ENCODE measurements at regions not wholly inside any gene's neighbourhood (a gene's known extent, or its start where the extent isn't known, plus 50 kb on each side); places are given as distances from the start of the nearest gene placed in this dataset.

DNA sequence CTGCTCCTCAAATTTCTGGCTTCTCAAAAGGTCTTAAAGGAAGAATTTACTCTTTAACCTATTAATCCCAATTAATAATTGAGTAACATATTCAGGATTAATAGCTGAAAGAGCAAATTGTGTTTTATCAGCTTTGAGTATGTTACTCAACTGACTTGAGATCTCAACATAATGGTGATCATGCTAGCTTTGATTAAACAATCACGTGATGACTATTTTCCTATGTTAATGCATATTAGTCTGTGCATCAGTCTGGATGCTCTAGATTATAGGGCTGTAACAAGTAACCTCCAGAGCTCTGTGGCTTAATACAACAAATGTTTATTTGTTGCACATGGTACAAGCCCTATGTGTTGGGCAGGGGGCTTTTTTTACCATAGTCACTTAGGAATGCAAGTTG lies 313.4 kb upstream of the BTBD3 start:
- H3K36me3 ChIP-seq (ENCODE audit: control insufficient read depth, insufficient read depth, low read length), result no peaks in the 10 kb centered on the region
- H3K4me1 ChIP-seq (ENCODE audit: control insufficient read depth, insufficient read depth, low read length), result no peaks in the 10 kb centered on the region
- H3K9me3 ChIP-seq (ENCODE audit: control insufficient read depth, insufficient read depth, low read depth, low read length), result no peaks in the 10 kb centered on the region
- no peaks in the 10 kb centered on the region for H3K27me3 ChIP-seq (ENCODE audit: control insufficient read depth, insufficient read depth, low read length)
- DNase-seq (ENCODE audit: low read depth, low spot score) (no peak), ATAC-seq (no peak)
- H3K27ac ChIP-seq (ENCODE audit: low read length), result no peak overlapping the region
- ChIA-PET CTCF (no interaction called here), POLR2A (no interaction called here)
- no peak overlapping the region for H3K4me3 ChIP-seq (ENCODE audit: low read depth in 2 of 2, low read length in 2 of 2)
- in situ Hi-C loops (cut with HindIII; ENCODE audit: low pct_unique_long_range_greater_than_20kb, low sequenced_read_pairs), result no loop called here
- no TSS peak for BruUV-seq (replicated peaks)
- intact Hi-C loops (cut with micrococcal nuclease; ENCODE audit: unreplicated experiment), result no loop called here
- TF ChIP-seq, protein P1, sequence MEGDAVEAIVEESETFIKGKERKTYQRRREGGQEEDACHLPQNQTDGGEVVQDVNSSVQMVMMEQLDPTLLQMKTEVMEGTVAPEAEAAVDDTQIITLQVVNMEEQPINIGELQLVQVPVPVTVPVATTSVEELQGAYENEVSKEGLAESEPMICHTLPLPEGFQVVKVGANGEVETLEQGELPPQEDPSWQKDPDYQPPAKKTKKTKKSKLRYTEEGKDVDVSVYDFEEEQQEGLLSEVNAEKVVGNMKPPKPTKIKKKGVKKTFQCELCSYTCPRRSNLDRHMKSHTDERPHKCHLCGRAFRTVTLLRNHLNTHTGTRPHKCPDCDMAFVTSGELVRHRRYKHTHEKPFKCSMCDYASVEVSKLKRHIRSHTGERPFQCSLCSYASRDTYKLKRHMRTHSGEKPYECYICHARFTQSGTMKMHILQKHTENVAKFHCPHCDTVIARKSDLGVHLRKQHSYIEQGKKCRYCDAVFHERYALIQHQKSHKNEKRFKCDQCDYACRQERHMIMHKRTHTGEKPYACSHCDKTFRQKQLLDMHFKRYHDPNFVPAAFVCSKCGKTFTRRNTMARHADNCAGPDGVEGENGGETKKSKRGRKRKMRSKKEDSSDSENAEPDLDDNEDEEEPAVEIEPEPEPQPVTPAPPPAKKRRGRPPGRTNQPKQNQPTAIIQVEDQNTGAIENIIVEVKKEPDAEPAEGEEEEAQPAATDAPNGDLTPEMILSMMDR (IDR thresholded peaks at IDR 0.05), result no peak
- TF ChIP-seq, protein P2, sequence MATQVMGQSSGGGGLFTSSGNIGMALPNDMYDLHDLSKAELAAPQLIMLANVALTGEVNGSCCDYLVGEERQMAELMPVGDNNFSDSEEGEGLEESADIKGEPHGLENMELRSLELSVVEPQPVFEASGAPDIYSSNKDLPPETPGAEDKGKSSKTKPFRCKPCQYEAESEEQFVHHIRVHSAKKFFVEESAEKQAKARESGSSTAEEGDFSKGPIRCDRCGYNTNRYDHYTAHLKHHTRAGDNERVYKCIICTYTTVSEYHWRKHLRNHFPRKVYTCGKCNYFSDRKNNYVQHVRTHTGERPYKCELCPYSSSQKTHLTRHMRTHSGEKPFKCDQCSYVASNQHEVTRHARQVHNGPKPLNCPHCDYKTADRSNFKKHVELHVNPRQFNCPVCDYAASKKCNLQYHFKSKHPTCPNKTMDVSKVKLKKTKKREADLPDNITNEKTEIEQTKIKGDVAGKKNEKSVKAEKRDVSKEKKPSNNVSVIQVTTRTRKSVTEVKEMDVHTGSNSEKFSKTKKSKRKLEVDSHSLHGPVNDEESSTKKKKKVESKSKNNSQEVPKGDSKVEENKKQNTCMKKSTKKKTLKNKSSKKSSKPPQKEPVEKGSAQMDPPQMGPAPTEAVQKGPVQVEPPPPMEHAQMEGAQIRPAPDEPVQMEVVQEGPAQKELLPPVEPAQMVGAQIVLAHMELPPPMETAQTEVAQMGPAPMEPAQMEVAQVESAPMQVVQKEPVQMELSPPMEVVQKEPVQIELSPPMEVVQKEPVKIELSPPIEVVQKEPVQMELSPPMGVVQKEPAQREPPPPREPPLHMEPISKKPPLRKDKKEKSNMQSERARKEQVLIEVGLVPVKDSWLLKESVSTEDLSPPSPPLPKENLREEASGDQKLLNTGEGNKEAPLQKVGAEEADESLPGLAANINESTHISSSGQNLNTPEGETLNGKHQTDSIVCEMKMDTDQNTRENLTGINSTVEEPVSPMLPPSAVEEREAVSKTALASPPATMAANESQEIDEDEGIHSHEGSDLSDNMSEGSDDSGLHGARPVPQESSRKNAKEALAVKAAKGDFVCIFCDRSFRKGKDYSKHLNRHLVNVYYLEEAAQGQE (IDR thresholded peaks at IDR 0.05; ENCODE audit: insufficient read depth in 1 of 2, low read depth in 2 of 2, low read length in 1 of 2), result no peak

DNA sequence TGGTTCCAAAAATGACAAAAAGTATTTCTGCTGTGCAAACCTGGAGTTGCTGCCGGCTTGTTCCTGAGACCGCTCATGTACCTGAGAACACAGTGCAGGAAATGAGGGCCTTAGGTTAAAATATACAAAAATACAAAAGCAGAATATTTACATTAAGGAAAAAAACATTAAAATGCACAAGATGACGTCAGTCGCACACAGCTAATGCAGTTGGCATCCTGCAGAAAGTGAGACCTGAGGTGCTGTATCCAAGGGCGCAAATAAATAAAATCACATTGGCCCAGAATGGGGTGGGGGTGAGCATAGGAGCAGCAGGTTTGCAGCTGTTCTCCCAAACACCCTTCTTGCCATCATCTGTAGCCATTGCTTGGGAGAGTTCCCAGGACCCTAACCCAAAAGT lies 310.6 kb upstream of the BTBD3 start:
- Histone ChIP-seq H3K9me3 (ENCODE audit: control insufficient read depth, insufficient read depth, low read depth, low read length) (no peaks in the 10 kb centered on the region), H3K27me3 (ENCODE audit: control insufficient read depth, insufficient read depth, low read length) (no peaks in the 10 kb centered on the region), H3K4me1 (ENCODE audit: control insufficient read depth, insufficient read depth, low read length) (no peaks in the 10 kb centered on the region), H3K27ac (ENCODE audit: low read length) (no peak overlapping the region), H3K4me3 (ENCODE audit: low read depth in 2 of 2, low read length in 2 of 2) (no peak overlapping the region), H3K36me3 (ENCODE audit: control insufficient read depth, insufficient read depth, low read length) (no peaks in the 10 kb centered on the region)
- ChIA-PET CTCF (no interaction called here), POLR2A (no interaction called here)
- intact Hi-C loops (cut with micrococcal nuclease; ENCODE audit: unreplicated experiment), result no loop called here
- DNase-seq (ENCODE audit: low read depth, low spot score) (no peak), ATAC-seq (no peak)
- in situ Hi-C loops (cut with HindIII; ENCODE audit: low pct_unique_long_range_greater_than_20kb, low sequenced_read_pairs), result no loop called here
- TF ChIP-seq, protein P2 (IDR thresholded peaks at IDR 0.05; ENCODE audit: insufficient read depth in 1 of 2, low read depth in 2 of 2, low read length in 1 of 2), result no peak
- TF ChIP-seq POLR2AphosphoS5 (IDR thresholded peaks at IDR 0.05; ENCODE audit: low read depth, low read length) (no peak), TCF7L2 (IDR thresholded peaks at IDR 0.05; ENCODE audit: low read depth, low read length) (no peak), SIN3A (IDR thresholded peaks at IDR 0.05; ENCODE audit: borderline replicate concordance, insufficient read depth, low read depth, low read length) (no peak)
- TF ChIP-seq, protein P1 (IDR thresholded peaks at IDR 0.05), result no peak
- no TSS peak for BruUV-seq (replicated peaks)

Measured in Panc1 (cell line).